Pancreas (tissue), 10 donors: ENCODE measurements at regions not wholly inside any gene's neighbourhood (a gene's known extent, or its start where the extent isn't known, plus 50 kb on each side); places are given as distances from the start of the nearest gene placed in this dataset.

Experiments
- ATAC-seq, 4 donors: fragments of 200-7000 bp; cut with Tn5 transposase; one replicate each; pipeline versions ENCODE4 v1.8.0 to v1.9.1; 2020; ENCODE audit warnings: mild to moderate bottlenecking in 4 of 4, moderate library complexity in 4 of 4
- DNase-seq, 6 donors: peaks; one replicate each; pipeline ENCODE4 v3.0.0-alpha.2; 2020
- FAIRE-seq: peaks from 2 replicates; lab custom pipeline; 2012; peaks lifted over from hg19 to GRCh38; lab: Jason Lieb, UNC
- H3K27ac ChIP-seq, 4 donors: fragments of 200-600 bp; sonication (generic); 1 replicate in 3 of 4; 2 replicates in 1 of 4; pipeline versions ENCODE4 v1.5.0 to v1.8.0; 2020
- H3K27me3 ChIP-seq, 4 donors: fragments of 200-600 bp; one replicate each; pipeline ENCODE4 v1.8.0; 2021
- H3K36me3 ChIP-seq, 3 donors: fragments of 200-600 bp; sonication (generic) in 1 of 3; one replicate each; pipeline versions ENCODE4 v1.5.0 to v1.8.0; 2020 to 2021
- H3K4me1 ChIP-seq, 3 donors: fragments of 200-600 bp; one replicate each; pipeline ENCODE4 v1.8.0; 2021
- H3K4me3 ChIP-seq, 4 donors: fragments of 200-600 bp; sonication (generic) in 2 of 4; one replicate each; pipeline versions ENCODE4 v1.5.0 to v1.8.0; 2020 to 2021
- H3K9me3 ChIP-seq, 4 donors: fragments of 200-600 bp; one replicate each; pipeline ENCODE4 v1.8.0; 2021
- WGBS, 2 donors: extraction: QIAGEN DNeasy Blood & Tissue Kit; methylation state at CpG; one replicate each; pipeline ENCODE4 v1.1.7; 2013; 5-methylcytosine and 5-hydroxymethylcytosine counted together
- intact Hi-C, 3 donors: fragments of 100-400 bp; cut with DNase I; formaldehyde crosslinking; loops; one replicate each; pipeline versions ENCODE4 v1.11.1 to v1.14.2; 2022
- TF ChIP-seq, protein P1 (sequence below), 4 donors: fragments of 200-600 bp; sonication (generic) in 3 of 4; IDR thresholded peaks; one replicate each; pipeline versions ENCODE4 v1.5.0 to v1.8.0; 2021; ENCODE audit warnings: antibody characterized with exemption in 4 of 4
- donor health status: healthy with polysubstance abuse.
- donor health status: DM: no; HTN: no; CAD: no; lungs with moderate emphysema.
- donor health status: DM: no; HTN: no; CAD: no.
- donor health status: control.
- donor health status: control.
- donor health status: Bipolar disorder and iron deficiency.
- donor health status: DM: yes; HTN: yes; CAD: no.
- donor health status: DM: no; HTN: no; CAD: no.
- donor health status: DM: no; HTN: no; CAD: no.
- donor health status: DM: yes; HTN: yes; CAD: no.

DNA sequence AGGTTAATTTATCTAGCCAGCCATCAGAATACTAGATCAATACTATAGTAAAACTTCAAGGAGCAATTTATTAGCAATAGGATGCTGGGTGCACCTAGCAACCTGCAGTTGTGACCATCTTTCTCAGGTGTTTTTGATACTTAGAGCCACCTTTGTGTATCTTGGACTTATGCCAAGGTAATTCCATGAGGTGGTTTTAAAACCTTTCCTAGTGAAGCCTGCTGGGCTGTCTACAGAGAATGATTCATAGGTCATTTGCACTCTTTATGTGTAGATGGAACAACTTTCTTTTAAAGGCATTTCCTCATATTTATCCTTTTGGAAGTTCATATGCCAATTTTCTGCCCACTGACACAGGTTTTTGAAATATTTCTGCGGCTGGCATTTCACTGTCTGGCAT is 1030.1 kb upstream of the POU3F3 start:
- DNase-seq (no peak), ATAC-seq (peak in 3 of 4 donors; percentile 50 to 64 (median 56)), FAIRE-seq (no peak)
- Histone ChIP-seq H3K36me3 (no peaks in the 10 kb centered on the region), H3K27ac (no peak overlapping the region), H3K4me3 (no peak overlapping the region), H3K27me3 (no peaks in the 10 kb centered on the region), H3K9me3 (no peaks in the 10 kb centered on the region), H3K4me1 (no peaks in the 10 kb centered on the region)
- intact Hi-C loops = no loop called here
- WGBS, 2 donors = 17 to 31% methylated on average over 1 of the region's 1 CpG
- TF ChIP-seq, protein P1, sequence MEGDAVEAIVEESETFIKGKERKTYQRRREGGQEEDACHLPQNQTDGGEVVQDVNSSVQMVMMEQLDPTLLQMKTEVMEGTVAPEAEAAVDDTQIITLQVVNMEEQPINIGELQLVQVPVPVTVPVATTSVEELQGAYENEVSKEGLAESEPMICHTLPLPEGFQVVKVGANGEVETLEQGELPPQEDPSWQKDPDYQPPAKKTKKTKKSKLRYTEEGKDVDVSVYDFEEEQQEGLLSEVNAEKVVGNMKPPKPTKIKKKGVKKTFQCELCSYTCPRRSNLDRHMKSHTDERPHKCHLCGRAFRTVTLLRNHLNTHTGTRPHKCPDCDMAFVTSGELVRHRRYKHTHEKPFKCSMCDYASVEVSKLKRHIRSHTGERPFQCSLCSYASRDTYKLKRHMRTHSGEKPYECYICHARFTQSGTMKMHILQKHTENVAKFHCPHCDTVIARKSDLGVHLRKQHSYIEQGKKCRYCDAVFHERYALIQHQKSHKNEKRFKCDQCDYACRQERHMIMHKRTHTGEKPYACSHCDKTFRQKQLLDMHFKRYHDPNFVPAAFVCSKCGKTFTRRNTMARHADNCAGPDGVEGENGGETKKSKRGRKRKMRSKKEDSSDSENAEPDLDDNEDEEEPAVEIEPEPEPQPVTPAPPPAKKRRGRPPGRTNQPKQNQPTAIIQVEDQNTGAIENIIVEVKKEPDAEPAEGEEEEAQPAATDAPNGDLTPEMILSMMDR (IDR thresholded peaks at IDR 0.05) = no peak

DNA sequence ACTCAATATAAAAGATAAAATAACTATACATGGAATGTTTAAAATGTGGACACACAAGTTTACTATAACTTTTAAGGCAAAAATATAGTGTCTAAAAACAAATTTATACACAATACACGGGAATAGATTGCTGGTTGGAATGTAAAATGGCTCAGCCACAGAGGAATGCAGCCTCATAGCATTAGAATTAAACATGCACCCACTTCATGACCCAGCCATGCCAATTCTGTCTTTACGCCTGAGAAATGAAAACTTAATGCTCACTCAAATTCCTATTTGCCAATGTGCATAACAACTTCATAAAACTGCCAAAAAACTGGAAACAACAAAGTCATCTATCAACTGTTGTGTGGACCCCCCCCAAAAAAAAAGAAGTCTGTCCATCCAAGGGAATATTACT is 1006.6 kb upstream of the POU3F3 start:
- TF ChIP-seq, protein P1 (IDR thresholded peaks at IDR 0.05) = no peak
- no peak for FAIRE-seq
- intact Hi-C loops = no loop called here

DNA sequence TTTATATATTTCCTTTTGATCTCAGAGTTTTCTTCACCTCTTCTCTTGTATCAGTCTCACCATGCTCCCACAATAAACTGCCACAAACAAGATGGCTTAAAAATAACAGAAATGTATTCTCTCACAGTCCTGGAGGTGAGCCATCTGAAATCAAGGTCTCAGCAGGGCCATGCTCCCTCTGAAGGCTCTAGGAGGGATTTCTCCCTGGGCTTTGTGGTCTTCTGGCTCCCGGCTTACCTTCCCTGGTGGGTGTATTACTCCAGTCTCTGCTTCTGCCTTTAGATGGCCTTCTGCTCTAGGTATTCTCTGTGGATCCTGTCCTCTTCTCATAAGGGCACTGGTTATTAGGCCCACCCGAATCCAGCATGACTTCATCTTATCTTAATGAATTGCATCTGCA is 994.7 kb upstream of the POU3F3 start:
- TF ChIP-seq, protein P1 (IDR thresholded peaks at IDR 0.05) = no peak
- Histone ChIP-seq H3K27ac (no peak overlapping the region), H3K36me3 (no peaks in the 10 kb centered on the region), H3K4me3 (no peak overlapping the region), H3K9me3 (no peaks in the 10 kb centered on the region), H3K4me1 (no peaks in the 10 kb centered on the region), H3K27me3 (no peaks in the 10 kb centered on the region)
- WGBS, 2 donors = 45 to 59% methylated on average over 2 of the region's 2 CpGs
- FAIRE-seq = no peak
- ATAC-seq = no peak
- intact Hi-C loops = no loop called here
- DNase-seq = no peak

More for the DNA sequence above, 1006.6 kb upstream of the POU3F3 start:
- WGBS, 2 donors = 68% methylated on average over 2 of the region's 2 CpGs
- H3K4me3 ChIP-seq = no peak overlapping the region
- H3K36me3 ChIP-seq = no peaks in the 10 kb centered on the region
- H3K27me3 ChIP-seq = no peaks in the 10 kb centered on the region
- H3K4me1 ChIP-seq = no peaks in the 10 kb centered on the region
- DNase-seq (no peak), ATAC-seq (no peak)
- H3K27ac ChIP-seq = no peak overlapping the region
- no peaks in the 10 kb centered on the region for H3K9me3 ChIP-seq

DNA sequence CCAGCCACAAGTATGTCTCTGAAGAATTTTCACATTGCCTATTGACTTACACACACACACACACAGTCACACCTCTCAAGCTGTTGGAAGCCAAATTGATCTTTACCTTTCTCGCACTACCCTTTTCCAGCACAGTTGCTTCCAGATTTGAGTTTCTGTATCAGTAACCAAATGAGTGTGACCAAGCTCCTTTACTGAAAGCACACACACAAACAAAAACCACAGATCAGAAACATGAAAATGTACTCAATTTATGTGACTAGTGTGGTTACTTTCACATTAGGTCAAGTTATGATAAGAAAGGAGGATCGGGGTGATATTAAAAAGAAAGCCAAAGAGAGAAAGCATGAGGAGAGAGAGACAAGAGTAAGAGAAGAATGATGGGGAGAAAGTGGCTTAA is 993.9 kb upstream of the POU3F3 start:
- TF ChIP-seq, protein P1 (IDR thresholded peaks at IDR 0.05) = no peak
- no peak for DNase-seq
- no peak for ATAC-seq
- Histone ChIP-seq H3K4me1 (no peaks in the 10 kb centered on the region), H3K27me3 (no peaks in the 10 kb centered on the region), H3K4me3 (no peak overlapping the region), H3K27ac (no peak overlapping the region), H3K9me3 (no peaks in the 10 kb centered on the region), H3K36me3 (no peaks in the 10 kb centered on the region)
- WGBS, 2 donors = 60 to 67% methylated on average over 2 of the region's 2 CpGs
- no peak for FAIRE-seq
- intact Hi-C loops = no loop called here

DNA sequence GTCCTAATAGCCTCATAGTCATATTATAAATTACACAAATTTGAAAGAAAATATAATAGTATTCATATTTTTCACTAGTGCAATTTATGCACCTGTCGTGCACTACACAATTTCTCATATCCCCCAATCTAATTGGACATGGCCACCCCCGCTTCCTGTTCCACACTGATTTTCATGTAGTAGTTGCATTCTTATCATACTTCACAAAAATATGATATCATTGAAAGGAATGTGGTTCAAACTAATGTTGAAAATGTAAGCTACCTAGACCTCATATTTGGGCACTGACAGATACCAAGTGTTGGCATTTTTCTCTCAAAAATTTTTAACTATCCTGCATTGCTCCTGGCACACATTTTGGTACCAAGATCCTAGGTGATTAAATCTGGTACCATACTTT is 985.5 kb upstream of the POU3F3 start:
- Histone ChIP-seq H3K4me1 (no peaks in the 10 kb centered on the region), H3K27me3 (no peaks in the 10 kb centered on the region), H3K36me3 (no peaks in the 10 kb centered on the region), H3K9me3 (no peaks in the 10 kb centered on the region), H3K27ac (no peak overlapping the region), H3K4me3 (no peak overlapping the region)
- DNase-seq (no peak), FAIRE-seq (no peak), ATAC-seq (no peak)
- WGBS, 2 donors = 49 to 79% methylated on average over 2 of the region's 2 CpGs
- intact Hi-C loops = no loop called here
- TF ChIP-seq, protein P1 (IDR thresholded peaks at IDR 0.05) = no peak
